ENCODE measurements at regions not wholly inside any gene's neighbourhood (a gene's known extent, or its start where the extent isn't known, plus 50 kb on each side); places are given as distances from the start of the nearest gene placed in this dataset.

DNA sequence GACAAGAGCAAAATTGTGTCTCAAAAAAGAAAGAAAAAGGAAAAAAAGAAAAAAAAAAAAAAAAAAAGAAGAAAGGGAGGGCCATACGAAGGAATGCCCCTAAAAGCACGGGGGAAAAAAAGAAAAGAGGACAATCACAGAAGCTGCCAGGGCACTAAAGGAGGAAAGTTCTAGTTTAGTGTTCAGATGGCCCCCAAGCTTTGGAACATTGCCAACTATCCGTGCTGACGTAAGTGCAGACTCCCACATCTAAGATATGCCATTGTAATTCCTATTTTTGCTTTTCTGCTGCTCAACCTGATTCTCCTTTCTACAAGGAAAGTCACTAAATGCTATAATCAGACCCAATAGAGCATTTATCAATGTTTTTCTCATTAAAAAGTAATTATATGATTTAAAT lies 842.1 kb downstream of the KCNJ2 start:
- no peak overlapping the region for H3K27ac ChIP-seq (ENCODE audit: insufficient read depth, low read depth, low read length)
- BruUV-seq (replicated peaks) = no TSS peak
- no peaks in the 10 kb centered on the region for H3K36me3 ChIP-seq (ENCODE audit: control insufficient read depth in 2 of 2, extremely low read depth in 1 of 2, insufficient read depth in 2 of 2, low read length in 2 of 2)
- dilution Hi-C loops (cut with MboI; ENCODE audit: extremely low pct_ligation_motif_present, low sequenced_read_pairs) (no loop called here), intact Hi-C loops (cut with micrococcal nuclease) (no loop called here)
- no peak overlapping the region for H3K4me3 ChIP-seq (replicated peaks in 1 of 3; ENCODE audit: insufficient read depth in 1 of 3, low read depth in 1 of 3, low read length in 3 of 3)
- H2AFZ ChIP-seq (ENCODE audit: low read depth, low read length) = no peak overlapping the region
- H3K9ac ChIP-seq (replicated peaks; ENCODE audit: extremely low read depth, insufficient read depth, low read length) = no peak overlapping the region
- no peak overlapping the region for H3K4me2 ChIP-seq (ENCODE audit: insufficient read depth, low read length)
- FAIRE-seq = no peak
- H3K79me2 ChIP-seq (ENCODE audit: control insufficient read depth, insufficient read depth, low read length) = no peaks in the 10 kb centered on the region
- no peaks in the 10 kb centered on the region for H4K20me1 ChIP-seq (replicated peaks; ENCODE audit: control insufficient read depth, extremely low read depth, insufficient read depth, low read length)
- no peak for DNase-seq (ENCODE audit: low read depth, low spot score)
- TF ChIP-seq JUN (IDR thresholded peaks at IDR 0.05; ENCODE audit: borderline replicate concordance, insufficient read depth, insufficient read length, low read depth) = no peak
- TF ChIP-seq GATA2 (IDR thresholded peaks at IDR 0.05; ENCODE audit: insufficient read depth, insufficient read length, low read depth, low read length) = no peak
- TF ChIP-seq EZH2 (IDR thresholded peaks at IDR 0.05; ENCODE audit: borderline replicate concordance, low read depth, low read length, severe bottlenecking) = no peak
- TF ChIP-seq, protein P1, sequence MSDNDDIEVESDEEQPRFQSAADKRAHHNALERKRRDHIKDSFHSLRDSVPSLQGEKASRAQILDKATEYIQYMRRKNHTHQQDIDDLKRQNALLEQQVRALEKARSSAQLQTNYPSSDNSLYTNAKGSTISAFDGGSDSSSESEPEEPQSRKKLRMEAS (IDR thresholded peaks at IDR 0.05; ENCODE audit: insufficient read depth, insufficient read length) = no peak
- TF ChIP-seq, protein P2, sequence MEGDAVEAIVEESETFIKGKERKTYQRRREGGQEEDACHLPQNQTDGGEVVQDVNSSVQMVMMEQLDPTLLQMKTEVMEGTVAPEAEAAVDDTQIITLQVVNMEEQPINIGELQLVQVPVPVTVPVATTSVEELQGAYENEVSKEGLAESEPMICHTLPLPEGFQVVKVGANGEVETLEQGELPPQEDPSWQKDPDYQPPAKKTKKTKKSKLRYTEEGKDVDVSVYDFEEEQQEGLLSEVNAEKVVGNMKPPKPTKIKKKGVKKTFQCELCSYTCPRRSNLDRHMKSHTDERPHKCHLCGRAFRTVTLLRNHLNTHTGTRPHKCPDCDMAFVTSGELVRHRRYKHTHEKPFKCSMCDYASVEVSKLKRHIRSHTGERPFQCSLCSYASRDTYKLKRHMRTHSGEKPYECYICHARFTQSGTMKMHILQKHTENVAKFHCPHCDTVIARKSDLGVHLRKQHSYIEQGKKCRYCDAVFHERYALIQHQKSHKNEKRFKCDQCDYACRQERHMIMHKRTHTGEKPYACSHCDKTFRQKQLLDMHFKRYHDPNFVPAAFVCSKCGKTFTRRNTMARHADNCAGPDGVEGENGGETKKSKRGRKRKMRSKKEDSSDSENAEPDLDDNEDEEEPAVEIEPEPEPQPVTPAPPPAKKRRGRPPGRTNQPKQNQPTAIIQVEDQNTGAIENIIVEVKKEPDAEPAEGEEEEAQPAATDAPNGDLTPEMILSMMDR (IDR thresholded peaks at IDR 0.05; ENCODE audit: extremely low read depth in 1 of 2, insufficient read depth in 1 of 2, low read depth in 1 of 2, low read length in 2 of 2) = no peak
- no peaks in the 10 kb centered on the region for H3K9me1 ChIP-seq (replicated peaks; ENCODE audit: control insufficient read depth, extremely low read depth, insufficient read depth, low read length)
- H3K4me1 ChIP-seq (ENCODE audit: control insufficient read depth, extremely low read depth, insufficient read depth, low read length) = no peaks in the 10 kb centered on the region
- no peaks in the 10 kb centered on the region for H3K27me3 ChIP-seq (ENCODE audit: control insufficient read depth in 2 of 2, insufficient read depth in 2 of 2, low read length in 2 of 2)
- ChIA-PET CTCF (interaction anchor here (0.6 kb wide), 1 partner anchor 42 kb away, joined by 5 read pairs; no protein-coding TSS in a partner anchor), POLR2A (no interaction called here)
- H3K9me3 ChIP-seq (replicated peaks; ENCODE audit: control insufficient read depth, insufficient read depth, low read length) = peaks cover 3% of the 10 kb centered on the region

DNA sequence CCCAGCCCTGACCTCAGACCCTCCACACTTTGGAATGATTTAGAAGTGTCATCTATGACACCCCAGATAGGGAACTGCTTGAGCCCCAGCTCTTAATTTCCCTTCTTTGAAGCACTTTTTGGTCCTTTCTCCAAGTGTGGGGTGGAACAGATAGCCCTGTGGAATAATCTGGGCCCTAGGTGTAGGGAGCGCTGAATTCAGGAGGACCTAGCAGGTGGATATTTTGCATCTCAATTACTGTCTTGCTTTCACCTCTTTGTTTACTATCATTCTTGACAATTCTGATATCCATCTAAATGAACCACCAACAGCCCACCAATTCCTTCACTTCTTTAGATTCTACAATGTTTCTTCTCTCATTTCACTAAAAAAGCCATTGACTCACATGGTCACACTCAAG lies 850.4 kb downstream of the KCNJ2 start:
- Histone ChIP-seq H3K27ac (ENCODE audit: insufficient read depth, low read depth, low read length) (no peak overlapping the region), H4K20me1 (replicated peaks; ENCODE audit: control insufficient read depth, extremely low read depth, insufficient read depth, low read length) (no peaks in the 10 kb centered on the region), H3K9me3 (replicated peaks; ENCODE audit: control insufficient read depth, insufficient read depth, low read length) (peaks cover 6% of the 10 kb centered on the region), H3K9me1 (replicated peaks; ENCODE audit: control insufficient read depth, extremely low read depth, insufficient read depth, low read length) (no peaks in the 10 kb centered on the region), H3K4me1 (ENCODE audit: control insufficient read depth, extremely low read depth, insufficient read depth, low read length) (no peaks in the 10 kb centered on the region), H3K9ac (replicated peaks; ENCODE audit: extremely low read depth, insufficient read depth, low read length) (no peak overlapping the region), H3K79me2 (ENCODE audit: control insufficient read depth, insufficient read depth, low read length) (no peaks in the 10 kb centered on the region), H3K4me3 (replicated peaks in 1 of 3; ENCODE audit: insufficient read depth in 1 of 3, low read depth in 1 of 3, low read length in 3 of 3) (no peak overlapping the region), H3K36me3 (ENCODE audit: control insufficient read depth in 2 of 2, extremely low read depth in 1 of 2, insufficient read depth in 2 of 2, low read length in 2 of 2) (no peaks in the 10 kb centered on the region), H3K27me3 (ENCODE audit: control insufficient read depth in 2 of 2, insufficient read depth in 2 of 2, low read length in 2 of 2) (no peaks in the 10 kb centered on the region), H2AFZ (ENCODE audit: low read depth, low read length) (no peak overlapping the region), H3K4me2 (ENCODE audit: insufficient read depth, low read length) (no peak overlapping the region)
- CTCF ChIA-PET = no interaction called here
- DNase-seq (ENCODE audit: low read depth, low spot score) (no peak), FAIRE-seq (no peak)
- intact Hi-C loops (cut with micrococcal nuclease) (no loop called here), dilution Hi-C loops (cut with MboI; ENCODE audit: extremely low pct_ligation_motif_present, low sequenced_read_pairs) (no loop called here)
- POLR2A ChIA-PET = no interaction called here
- BruUV-seq (replicated peaks) = no TSS peak
- no peak for TF ChIP-seq JUN (IDR thresholded peaks at IDR 0.05; ENCODE audit: borderline replicate concordance, insufficient read depth, insufficient read length, low read depth)
- TF ChIP-seq GATA2 (IDR thresholded peaks at IDR 0.05; ENCODE audit: insufficient read depth, insufficient read length, low read depth, low read length) = no peak

All from endothelial cell of umbilical vein (primary cell).